GM12875 (cell line): ENCODE measurements at regions not wholly inside any gene's neighbourhood (a gene's known extent, or its start where the extent isn't known, plus 50 kb on each side); places are given as distances from the start of the nearest gene placed in this dataset.

ENCODE experiments used
- H3K4me3 ChIP-seq: one replicate; pipeline ENCODE4 v1.5.1; 2011; ENCODE audit warnings: low read depth, low read length, control low read depth
- TF ChIP-seq, protein P1 (sequence below): IDR thresholded peaks from 2 replicates; pipeline ENCODE4 v1.5.1; 2011; ENCODE audit warnings: low read depth, mild to moderate bottlenecking, control low read depth, inconsistent platforms, low read length, moderate library complexity, borderline replicate concordance; ENCODE audit not compliant: insufficient read depth

DNA sequence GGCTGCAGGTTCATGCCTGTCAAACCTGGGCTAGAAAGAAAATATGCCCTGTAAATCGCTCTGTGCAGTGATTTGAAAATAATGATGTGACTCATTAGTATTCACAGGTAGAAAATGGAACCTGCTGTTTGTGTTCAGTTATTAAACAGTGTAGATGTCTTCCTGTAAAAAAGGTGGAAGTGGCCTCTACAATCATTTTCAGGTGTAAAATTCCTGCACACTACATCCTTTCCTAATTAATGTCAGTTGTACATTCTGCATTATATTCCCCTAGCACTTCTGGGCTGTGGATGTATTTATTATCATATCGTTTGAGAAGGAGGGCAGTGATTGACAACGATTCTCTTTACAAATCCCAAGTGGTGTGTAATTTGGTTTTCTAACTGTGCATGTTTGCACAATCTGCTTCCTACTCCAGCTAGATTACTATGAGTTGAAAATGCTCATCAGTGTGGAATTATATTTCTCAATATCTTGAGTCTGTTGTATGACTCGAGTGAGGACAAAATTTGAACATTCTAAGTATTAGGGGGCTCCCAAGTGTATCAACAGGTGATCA, 454.0 kb upstream of the DDI1 start:
- no peak overlapping the region for H3K4me3 ChIP-seq
- TF ChIP-seq, protein P1, sequence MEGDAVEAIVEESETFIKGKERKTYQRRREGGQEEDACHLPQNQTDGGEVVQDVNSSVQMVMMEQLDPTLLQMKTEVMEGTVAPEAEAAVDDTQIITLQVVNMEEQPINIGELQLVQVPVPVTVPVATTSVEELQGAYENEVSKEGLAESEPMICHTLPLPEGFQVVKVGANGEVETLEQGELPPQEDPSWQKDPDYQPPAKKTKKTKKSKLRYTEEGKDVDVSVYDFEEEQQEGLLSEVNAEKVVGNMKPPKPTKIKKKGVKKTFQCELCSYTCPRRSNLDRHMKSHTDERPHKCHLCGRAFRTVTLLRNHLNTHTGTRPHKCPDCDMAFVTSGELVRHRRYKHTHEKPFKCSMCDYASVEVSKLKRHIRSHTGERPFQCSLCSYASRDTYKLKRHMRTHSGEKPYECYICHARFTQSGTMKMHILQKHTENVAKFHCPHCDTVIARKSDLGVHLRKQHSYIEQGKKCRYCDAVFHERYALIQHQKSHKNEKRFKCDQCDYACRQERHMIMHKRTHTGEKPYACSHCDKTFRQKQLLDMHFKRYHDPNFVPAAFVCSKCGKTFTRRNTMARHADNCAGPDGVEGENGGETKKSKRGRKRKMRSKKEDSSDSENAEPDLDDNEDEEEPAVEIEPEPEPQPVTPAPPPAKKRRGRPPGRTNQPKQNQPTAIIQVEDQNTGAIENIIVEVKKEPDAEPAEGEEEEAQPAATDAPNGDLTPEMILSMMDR = no peak

DNA sequence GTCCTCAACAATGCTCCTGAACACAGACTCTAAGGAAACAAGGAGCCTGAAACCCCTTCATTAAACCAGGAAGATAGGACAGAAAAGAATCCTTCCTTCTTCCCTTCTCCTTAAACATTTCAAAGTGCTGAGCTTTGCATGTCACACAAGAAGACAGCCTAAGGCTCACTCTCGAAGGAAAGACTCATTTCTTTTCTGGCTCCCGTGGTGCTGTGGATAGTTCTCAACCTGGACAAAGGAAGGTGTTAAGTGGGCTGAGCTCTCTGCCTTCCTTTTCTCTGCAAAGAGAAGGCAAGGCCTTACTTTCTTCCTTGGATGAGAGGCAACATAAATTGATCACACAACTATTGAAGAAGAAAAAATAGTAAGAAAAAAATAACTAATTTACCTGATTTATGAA, 452.4 kb upstream of the DDI1 start:
- H3K4me3 ChIP-seq = no peak overlapping the region
- TF ChIP-seq, protein P1 = no peak

DNA sequence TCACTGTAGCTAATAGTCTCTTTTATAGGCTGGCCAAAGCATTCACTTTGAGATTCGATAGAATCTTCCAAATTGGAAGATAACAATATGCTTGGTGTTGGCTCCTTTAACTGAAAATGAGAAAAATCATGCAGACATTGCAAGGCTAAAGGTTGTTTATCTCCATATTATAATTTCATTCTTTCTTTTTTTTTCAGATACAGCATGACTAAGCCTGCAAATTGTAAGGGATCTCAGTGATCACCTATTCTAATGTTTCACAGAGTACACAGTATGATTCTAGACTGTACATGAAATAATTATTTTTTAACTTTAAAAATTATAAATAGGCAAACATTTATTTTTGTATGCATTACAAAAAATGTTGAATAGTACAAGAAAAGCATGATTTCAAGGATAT, 451.7 kb upstream of the DDI1 start:
- TF ChIP-seq, protein P1 = no peak
- H3K4me3 ChIP-seq = no peak overlapping the region

DNA sequence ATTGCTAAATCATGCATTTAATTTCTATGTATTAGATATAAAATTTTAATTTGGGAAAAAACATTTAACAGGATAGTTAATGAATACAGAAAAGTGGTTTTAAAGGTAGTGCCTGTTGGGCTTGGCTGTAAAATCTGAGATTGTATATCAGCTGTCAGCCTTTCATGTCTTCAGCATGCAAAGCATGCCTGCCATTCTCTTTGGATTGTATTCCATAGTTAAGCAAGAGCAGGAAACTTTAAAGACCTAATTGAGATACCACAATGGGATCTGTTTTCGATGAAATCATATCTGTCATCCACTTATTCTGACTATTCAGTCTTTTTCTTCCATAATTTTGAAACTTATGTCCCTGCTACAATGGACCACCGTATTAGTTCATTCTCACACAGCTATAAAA, 451.0 kb upstream of the DDI1 start:
- TF ChIP-seq, protein P1 = no peak

DNA sequence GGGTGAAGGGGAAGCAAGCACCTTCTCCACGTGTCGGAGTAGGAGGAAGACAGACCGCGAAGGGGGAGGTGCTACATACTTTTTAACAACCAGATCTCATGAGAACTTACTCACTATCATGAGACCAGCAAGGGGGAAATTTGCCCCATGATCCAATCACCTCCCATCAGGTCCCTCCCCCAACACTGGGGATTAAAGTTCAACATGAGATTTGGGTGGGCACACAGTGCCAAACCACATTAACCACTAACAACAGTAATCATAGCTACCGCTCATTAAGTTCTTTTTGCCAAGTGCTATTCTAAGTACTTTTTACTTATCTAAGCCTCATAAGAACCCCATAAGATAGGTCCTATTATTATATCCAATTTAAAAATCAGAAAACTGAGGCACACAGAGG, 450.5 kb upstream of the DDI1 start:
- TF ChIP-seq, protein P1 = no peak
- H3K4me3 ChIP-seq = no peak overlapping the region

More for the DNA sequence above, 451.0 kb upstream of the DDI1 start:
- no peak overlapping the region for H3K4me3 ChIP-seq

DNA sequence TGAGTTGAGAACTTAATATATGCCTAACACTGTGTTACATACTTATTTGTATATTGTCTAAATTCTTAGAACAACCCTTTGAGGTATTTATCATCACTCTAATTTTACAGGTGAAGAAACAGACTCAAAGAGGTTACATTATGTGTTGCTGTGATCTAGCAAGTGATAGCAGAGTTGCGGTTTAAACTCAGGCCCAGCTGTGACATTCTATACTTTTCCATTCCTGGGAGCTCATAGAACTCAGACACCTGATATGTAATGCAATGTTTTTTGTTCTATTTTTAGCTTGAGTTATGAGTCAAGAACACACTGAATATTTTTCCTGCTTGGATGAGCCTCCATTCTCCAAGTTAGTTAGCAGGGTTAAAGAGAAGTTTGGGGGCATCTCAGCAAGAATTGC, 449.7 kb upstream of the DDI1 start:
- TF ChIP-seq, protein P1 = no peak
- no peak overlapping the region for H3K4me3 ChIP-seq

DNA sequence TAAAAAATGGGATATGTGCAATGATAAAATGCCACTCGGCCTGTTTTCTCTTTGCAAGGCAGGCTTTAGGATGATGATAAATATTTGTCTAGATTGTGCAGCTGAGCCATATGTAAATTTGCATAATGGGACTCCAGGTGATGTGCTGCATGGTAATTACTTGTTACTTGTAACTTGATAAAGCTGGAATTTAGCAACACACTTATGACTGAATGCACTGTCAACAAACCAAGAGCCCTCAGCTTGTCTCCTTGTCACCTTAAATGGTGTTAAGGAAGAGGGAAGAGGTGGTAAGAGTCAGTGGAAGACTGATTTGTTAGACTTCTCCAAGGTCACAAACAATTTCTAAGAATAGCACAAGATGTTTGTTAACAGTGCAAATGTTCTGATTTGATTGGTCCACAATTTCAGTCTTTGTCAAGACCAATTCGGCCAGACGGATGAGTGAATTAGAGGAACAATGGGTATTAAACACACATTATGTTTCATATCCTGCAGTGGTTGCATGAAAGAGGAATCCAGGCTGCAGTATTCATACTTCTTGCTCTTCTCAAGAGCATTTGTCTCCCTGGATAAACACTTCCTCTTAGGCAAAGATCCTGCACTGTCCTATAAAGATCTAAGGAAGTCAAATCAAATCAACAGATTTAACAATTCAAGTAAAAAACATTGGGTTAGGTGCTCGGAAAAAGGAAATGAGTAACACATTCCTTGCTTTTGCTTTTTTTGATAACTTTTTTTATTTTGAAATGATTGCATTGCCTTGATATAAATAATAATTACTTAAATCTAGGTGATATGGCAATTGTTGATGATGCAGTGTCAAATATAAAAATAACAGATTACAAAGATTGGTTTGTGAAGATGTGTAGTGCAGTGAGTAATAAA, 448.3 kb upstream of the DDI1 start:
- no peak overlapping the region for H3K4me3 ChIP-seq
- TF ChIP-seq, protein P1 = no peak
